PC-3 (cell line): ENCODE measurements at regions not wholly inside any gene's neighbourhood (a gene's known extent, or its start where the extent isn't known, plus 50 kb on each side); places are given as distances from the start of the nearest gene placed in this dataset.

Source experiments
- ATAC-seq: fragments of 200-7000 bp; cut with Tn5 transposase; 2 replicates; pipeline ENCODE4 v1.9.1; 2020; ENCODE audit warnings: mild to moderate bottlenecking, moderate library complexity
- BruUV-seq: library from RNA; stranded (reverse); fragments of 400-500 nt; replicated peaks from 2 replicates; lab custom pipeline; 2021; lab: Mats Ljungman, UMichigan
- CTCF ChIA-PET: fragments of 300-600 bp; sonication (Branson Sonifier 250); formaldehyde crosslinking; loops from one replicate; lab custom pipeline; 2022; ENCODE audit warnings: antibody characterized with exemption; lab: Charles Lee
- POLR2A ChIA-PET: fragments of 300-600 bp; sonication (Branson Sonifier 250); formaldehyde crosslinking; loops from one replicate; lab custom pipeline; 2022; ENCODE audit warnings: antibody characterized with exemption; ENCODE audit not compliant: unreplicated experiment; lab: Charles Lee
- DNase-seq: peaks from one replicate; pipeline ENCODE4 v3.0.0-alpha.2; 2015
- H2AFZ ChIP-seq: fragments of 300-600 bp; sonication (generic); 2 replicates; pipeline ENCODE4 v1.6.0; 2016; ENCODE audit warnings: antibody characterized with exemption, low read length
- H3F3A ChIP-seq: fragments of 300-600 bp; sonication (generic); one replicate; pipeline ENCODE4 v1.6.0; 2017; ENCODE audit warnings: antibody characterized with exemption, low read length, control low read depth, mild to moderate bottlenecking; ENCODE audit not compliant: unreplicated experiment
- H3K27ac ChIP-seq: fragments of 300-600 bp; sonication (generic); 2 replicates; pipeline ENCODE4 v1.5.1; 2016; ENCODE audit warnings: mild to moderate bottlenecking, low read length
- H3K27me3 ChIP-seq: fragments of 300-600 bp; sonication (generic); 2 replicates; pipeline ENCODE4 v1.6.1; 2016; ENCODE audit warnings: low read length, mixed read lengths
- H3K36me3 ChIP-seq: fragments of 300-600 bp; sonication (generic); 2 replicates; pipeline ENCODE4 v1.6.1; 2016; ENCODE audit warnings: low read depth, mixed run types, low read length, mixed read lengths
- H3K4me1 ChIP-seq: fragments of 300-600 bp; sonication (generic); 2 replicates; pipeline ENCODE4 v1.5.1; 2016; ENCODE audit warnings: low read length; ENCODE audit not compliant: insufficient read depth
- H3K4me2 ChIP-seq: fragments of 300-600 bp; sonication (generic); 2 replicates; pipeline ENCODE4 v1.6.0; 2016; ENCODE audit warnings: low read length
- H3K4me3 ChIP-seq: fragments of 300-600 bp; sonication (generic); 2 replicates; pipeline ENCODE4 v1.5.1; 2016; ENCODE audit warnings: mild to moderate bottlenecking, low read length, mixed read lengths
- H3K79me2 ChIP-seq: fragments of 300-600 bp; sonication (generic); 2 replicates; pipeline ENCODE4 v1.6.1; 2017; ENCODE audit warnings: low read length, mixed read lengths
- H3K9ac ChIP-seq: fragments of 300-600 bp; sonication (generic); 2 replicates; pipeline ENCODE4 v1.6.0; 2016; ENCODE audit warnings: mild to moderate bottlenecking, low read length
- H3K9me2 ChIP-seq: fragments of 300-600 bp; sonication (generic); replicated peaks from 2 replicates; pipeline ENCODE4 v1.6.1; 2016; ENCODE audit warnings: mixed run types, low read length, mixed read lengths
- H3K9me3 ChIP-seq: fragments of 300-600 bp; sonication (generic); 2 replicates; pipeline ENCODE4 v1.6.1; 2016; ENCODE audit warnings: low read length, mixed read lengths
- H4K20me1 ChIP-seq: fragments of 300-600 bp; sonication (generic); 2 replicates; pipeline ENCODE4 v1.6.1; 2016; ENCODE audit warnings: low read length, mixed read lengths
- EZH2 ChIP-seq: fragments of 300-600 bp; sonication (generic); IDR thresholded peaks from one replicate; pipeline ENCODE4 v1.6.1; 2017; ENCODE audit warnings: antibody characterized with exemption, mild to moderate bottlenecking, low read length; ENCODE audit not compliant: unreplicated experiment
- EZH2phosphoT487 ChIP-seq: fragments of 300-600 bp; sonication (generic); IDR thresholded peaks from 2 replicates; pipeline ENCODE4 v1.6.1; 2018; ENCODE audit warnings: mild to moderate bottlenecking, antibody characterized with exemption, low read length, borderline replicate concordance
- intact Hi-C: fragments of 100-400 bp; cut with micrococcal nuclease; formaldehyde crosslinking; loops from 2 replicates; pipeline ENCODE4 v1.9.0; 2023
- TF ChIP-seq, protein P1 (sequence below): fragments of 300-600 bp; sonication (generic); conservative IDR thresholded peaks from 2 replicates; pipeline ENCODE4 v1.5.1; 2017; ENCODE audit warnings: antibody characterized with exemption, low read depth, mild to moderate bottlenecking, low read length

DNA sequence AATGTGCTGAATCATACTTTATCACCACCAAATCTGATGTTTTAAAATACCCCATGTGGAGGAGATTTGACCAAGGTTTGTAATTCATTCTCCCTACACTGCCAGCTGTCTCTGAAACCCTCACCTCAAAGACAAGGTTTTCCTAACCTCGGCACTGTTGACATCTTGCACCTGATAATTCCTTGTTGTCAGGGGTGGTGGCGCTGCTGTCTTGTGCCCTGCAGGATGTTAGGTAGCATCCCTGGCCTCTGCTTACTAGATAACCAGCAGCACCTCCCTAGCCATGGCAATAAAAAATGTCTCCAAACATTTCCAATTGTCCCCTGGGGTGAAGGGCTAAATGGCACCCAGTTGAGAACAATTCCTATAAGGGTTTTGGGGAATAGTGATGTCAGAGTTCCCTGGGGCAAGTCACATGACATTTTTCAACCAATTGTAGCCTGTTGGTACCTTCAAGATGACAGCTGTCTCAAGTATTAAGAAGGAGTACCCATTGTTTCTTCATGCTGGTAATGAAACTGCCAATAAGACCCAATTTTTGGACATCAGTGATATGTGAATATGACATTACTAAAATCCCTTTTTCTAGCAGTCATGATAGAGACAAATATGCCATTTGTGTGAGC lies 160.6 kb upstream of the PLCXD3 start:
- Histone ChIP-seq H3K9me2 (no peaks in the 10 kb centered on the region), H3F3A (no peaks in the 10 kb centered on the region), H3K9me3 (no peaks in the 10 kb centered on the region), H3K36me3 (no peaks in the 10 kb centered on the region), H3K9ac (no peak overlapping the region), H3K27ac (no peak overlapping the region), H3K27me3 (no peaks in the 10 kb centered on the region), H2AFZ (no peak overlapping the region), H3K4me3 (no peak overlapping the region), H3K4me2 (no peak overlapping the region), H4K20me1 (no peaks in the 10 kb centered on the region), H3K79me2 (no peaks in the 10 kb centered on the region), H3K4me1 (no peaks in the 10 kb centered on the region)
- intact Hi-C loops = no loop called here
- ATAC-seq (no peak), DNase-seq (no peak)
- POLR2A ChIA-PET = no interaction called here
- CTCF ChIA-PET = no interaction called here
- no TSS peak for BruUV-seq
- TF ChIP-seq EZH2phosphoT487 (no peak), EZH2 (no peak)
- TF ChIP-seq, protein P1, sequence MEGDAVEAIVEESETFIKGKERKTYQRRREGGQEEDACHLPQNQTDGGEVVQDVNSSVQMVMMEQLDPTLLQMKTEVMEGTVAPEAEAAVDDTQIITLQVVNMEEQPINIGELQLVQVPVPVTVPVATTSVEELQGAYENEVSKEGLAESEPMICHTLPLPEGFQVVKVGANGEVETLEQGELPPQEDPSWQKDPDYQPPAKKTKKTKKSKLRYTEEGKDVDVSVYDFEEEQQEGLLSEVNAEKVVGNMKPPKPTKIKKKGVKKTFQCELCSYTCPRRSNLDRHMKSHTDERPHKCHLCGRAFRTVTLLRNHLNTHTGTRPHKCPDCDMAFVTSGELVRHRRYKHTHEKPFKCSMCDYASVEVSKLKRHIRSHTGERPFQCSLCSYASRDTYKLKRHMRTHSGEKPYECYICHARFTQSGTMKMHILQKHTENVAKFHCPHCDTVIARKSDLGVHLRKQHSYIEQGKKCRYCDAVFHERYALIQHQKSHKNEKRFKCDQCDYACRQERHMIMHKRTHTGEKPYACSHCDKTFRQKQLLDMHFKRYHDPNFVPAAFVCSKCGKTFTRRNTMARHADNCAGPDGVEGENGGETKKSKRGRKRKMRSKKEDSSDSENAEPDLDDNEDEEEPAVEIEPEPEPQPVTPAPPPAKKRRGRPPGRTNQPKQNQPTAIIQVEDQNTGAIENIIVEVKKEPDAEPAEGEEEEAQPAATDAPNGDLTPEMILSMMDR = no peak

- no peaks in the 10 kb centered on the region for H3K9me2 ChIP-seq
- H3K4me3 ChIP-seq = no peak overlapping the region
- POLR2A ChIA-PET = no interaction called here
- no peak for TF ChIP-seq EZH2phosphoT487
- TF ChIP-seq, protein P1 = no peak
- TF ChIP-seq EZH2 = no peak
- no peak for DNase-seq
- CTCF ChIA-PET = no interaction called here
- no peak overlapping the region for H3K27ac ChIP-seq
- no peaks in the 10 kb centered on the region for H3K4me1 ChIP-seq
- no peak overlapping the region for H3K9ac ChIP-seq
- H2AFZ ChIP-seq = no peak overlapping the region
- no peaks in the 10 kb centered on the region for H3K9me3 ChIP-seq
- no peaks in the 10 kb centered on the region for H3K27me3 ChIP-seq
- no peaks in the 10 kb centered on the region for H3K79me2 ChIP-seq
- BruUV-seq = no TSS peak
- H4K20me1 ChIP-seq = no peaks in the 10 kb centered on the region
- H3K36me3 ChIP-seq = no peaks in the 10 kb centered on the region
- intact Hi-C loops = no loop called here
- no peak for ATAC-seq
- no peak overlapping the region for H3K4me2 ChIP-seq
- H3F3A ChIP-seq = no peaks in the 10 kb centered on the region
These were observed 159.8 kb upstream of the PLCXD3 start for GRCh38 chr5:41670216-41670615.

GRCh38 chr5:41661254-41661653 lies 150.9 kb upstream of the PLCXD3 start:
- H3K4me3 ChIP-seq = no peak overlapping the region
- H3K9ac ChIP-seq = no peak overlapping the region
- H4K20me1 ChIP-seq = no peaks in the 10 kb centered on the region
- H3K79me2 ChIP-seq = no peaks in the 10 kb centered on the region
- H3K27me3 ChIP-seq = no peaks in the 10 kb centered on the region
- no peak overlapping the region for H3K27ac ChIP-seq
- intact Hi-C loops = no loop called here
- no TSS peak for BruUV-seq
- no peaks in the 10 kb centered on the region; the same call in 1 of the 2 replicates for H3K9me2 ChIP-seq
- ChIA-PET CTCF (no interaction called here), POLR2A (no interaction called here)
- no peak overlapping the region for H3K4me2 ChIP-seq
- no peak for DNase-seq
- no peaks in the 10 kb centered on the region for H3F3A ChIP-seq
- H2AFZ ChIP-seq = no peak overlapping the region
- no peaks in the 10 kb centered on the region for H3K36me3 ChIP-seq
- TF ChIP-seq EZH2phosphoT487 = no peak
- TF ChIP-seq, protein P1 = no peak
- ATAC-seq = no peak
- no peaks in the 10 kb centered on the region for H3K4me1 ChIP-seq
- no peaks in the 10 kb centered on the region for H3K9me3 ChIP-seq
